GM12891 (cell line): ENCODE measurements at regions not wholly inside any gene's neighbourhood (a gene's known extent, or its start where the extent isn't known, plus 50 kb on each side); places are given as distances from the start of the nearest gene placed in this dataset.

Source experiments
- POLR2A ChIP-seq: IDR thresholded peaks from 2 replicates; pipeline ENCODE4 v1.6.1; 2011; ENCODE audit warnings: low read depth, low read length, control low read depth
- POLR2AphosphoS5 ChIP-seq: IDR thresholded peaks from 2 replicates; pipeline ENCODE4 v1.6.1; 2011; ENCODE audit warnings: low read depth, low read length, control low read depth

- TF ChIP-seq POLR2AphosphoS5 = no peak
- no peak for TF ChIP-seq POLR2A
These were observed 535.7 kb upstream of the FBXO33 start for GRCh38 chr14:39967885-39968284.
